GM20000 (cell line): ENCODE measurements at regions not wholly inside any gene's neighbourhood (a gene's known extent, or its start where the extent isn't known, plus 50 kb on each side); places are given as distances from the start of the nearest gene placed in this dataset.

ENCODE experiments used
- DNase-seq: peaks from one replicate; pipeline ENCODE4 v3.0.0; 2012; ENCODE audit warnings: low spot score
- CTCF ChIP-seq: IDR thresholded peaks from 2 replicates; pipeline ENCODE4 v1.5.1; 2012; ENCODE audit warnings: mild to moderate bottlenecking, control low read depth; ENCODE audit errors: extremely low read depth, missing control alignments

- no peak for DNase-seq
Observed at GRCh38 chr6:126526547-126526946, 186.6 kb downstream of the CENPW start.

GRCh38 chr6:126526996-126527606, 187.2 kb downstream of the CENPW start:
- no peak for TF ChIP-seq CTCF
- DNase-seq = no peak

More at GRCh38 chr6:126526547-126526946, 186.6 kb downstream of the CENPW start:
- TF ChIP-seq CTCF = no peak

- TF ChIP-seq CTCF = no peak
- DNase-seq = no peak
Observed at GRCh38 chr6:126529637-126530362, 189.9 kb downstream of the CENPW start.

- no peak for TF ChIP-seq CTCF
- no peak for DNase-seq
Observed at GRCh38 chr6:126530775-126531174, 190.9 kb downstream of the CENPW start.

GRCh38 chr6:126531286-126531685, 191.4 kb downstream of the CENPW start:
- no peak for TF ChIP-seq CTCF
- DNase-seq = no peak

GRCh38 chr6:126531840-126532239, 191.9 kb downstream of the CENPW start:
- TF ChIP-seq CTCF = no peak
- no peak for DNase-seq

DNA sequence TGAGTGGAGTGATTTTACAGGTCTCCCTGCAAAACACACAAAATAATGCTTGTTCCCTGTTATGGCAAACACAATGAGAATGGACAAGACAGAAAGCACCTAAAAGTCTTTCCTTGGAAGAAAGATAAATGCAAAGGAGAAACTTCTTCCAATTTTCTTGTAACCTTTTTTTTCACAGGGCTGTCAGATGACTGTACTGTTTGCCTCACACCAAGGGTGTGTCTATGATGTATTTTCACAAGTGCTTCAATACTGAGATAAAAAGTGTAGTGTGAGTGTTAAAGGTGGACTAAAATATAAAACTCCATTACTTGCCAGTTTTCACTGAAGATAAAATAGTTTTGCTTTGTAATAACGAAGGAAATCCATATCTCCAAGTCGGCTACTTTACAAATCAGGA, 194.5 kb downstream of the CENPW start:
- TF ChIP-seq CTCF = no peak
- no peak for DNase-seq
